Aorta (tissue), 5 donors: ENCODE measurements at regions not wholly inside any gene's neighbourhood (a gene's known extent, or its start where the extent isn't known, plus 50 kb on each side); places are given as distances from the start of the nearest gene placed in this dataset.

Experiments used
- ATAC-seq: fragments of 200-7000 bp; cut with Tn5 transposase; one replicate; pipeline ENCODE4 v1.9.1; 2022; ENCODE audit warnings: moderate library complexity; ENCODE audit not compliant: low FRiP score
- DNase-seq, 2 donors: peaks; one replicate each; pipeline ENCODE4 v3.0.0-alpha.2; 2020
- H3K27ac ChIP-seq, 2 donors: one replicate each; pipeline ENCODE4 v1.5.1; 2013; ENCODE audit warnings: low read length in 2 of 2, mild to moderate bottlenecking in 2 of 2, moderate library complexity in 2 of 2, control low read depth in 1 of 2, inconsistent platforms in 1 of 2, low read depth in 1 of 2
- H3K27me3 ChIP-seq, 2 donors: one replicate each; pipeline ENCODE4 v1.6.1; 2013; ENCODE audit warnings: control low read depth in 1 of 2, low read length in 1 of 2, mild to moderate bottlenecking in 1 of 2, moderate library complexity in 1 of 2; ENCODE audit not compliant: insufficient read depth in 2 of 2, control insufficient read depth in 1 of 2
- H3K36me3 ChIP-seq, 2 donors: one replicate each; pipeline ENCODE4 v1.6.1; 2013; ENCODE audit warnings: control low read depth in 1 of 2, low read length in 1 of 2, mild to moderate bottlenecking in 1 of 2; ENCODE audit not compliant: insufficient read depth in 2 of 2, control insufficient read depth in 1 of 2
- H3K4me1 ChIP-seq, 2 donors: one replicate each; pipeline ENCODE4 v1.6.1; 2013; ENCODE audit warnings: low read length in 2 of 2, control low read depth in 1 of 2, mild to moderate bottlenecking in 1 of 2, moderate library complexity in 1 of 2; ENCODE audit not compliant: insufficient read depth in 2 of 2, control insufficient read depth in 1 of 2
- H3K4me3 ChIP-seq, 2 donors: one replicate each; pipeline ENCODE4 v1.5.1; 2013; ENCODE audit warnings: low read length in 2 of 2, control low read depth in 1 of 2, mild to moderate bottlenecking in 1 of 2
- H3K9me3 ChIP-seq: one replicate; pipeline ENCODE4 v1.6.1; 2013; ENCODE audit warnings: mild to moderate bottlenecking, low read length; ENCODE audit not compliant: control insufficient read depth
- WGBS, 2 donors: extraction: QIAGEN DNeasy Blood & Tissue Kit; methylation state at CpG; one replicate each; pipeline ENCODE4 v1.1.7; 2013; 5-methylcytosine and 5-hydroxymethylcytosine counted together
- intact Hi-C, 2 donors: fragments of 100-400 bp; cut with DNase I; formaldehyde crosslinking; loops; one replicate each; pipeline versions ENCODE4 v1.14.2 to v1.15.0; 2022
- donor health status: healthy with polysubstance abuse.
- donor health status: Bipolar disorder and iron deficiency.
- donor health status: DM: no; HTN: no; CAD: no.
- donor health status: DM: no; HTN: no; CAD: no.
- donor health status: DM: yes; HTN: yes; CAD: no.

- intact Hi-C loops, result no loop called here
Measured at GRCh38 chr10:43944381-43945093, 295.9 kb upstream of the ZNF32 start.

GRCh38 chr10:43943818-43944360 is 295.2 kb upstream of the ZNF32 start:
- Histone ChIP-seq H3K4me3 (no peak overlapping the region), H3K27me3 (no peaks in the 10 kb centered on the region), H3K36me3 (no peaks in the 10 kb centered on the region), H3K27ac (no peak overlapping the region), H3K9me3 (no peaks in the 10 kb centered on the region), H3K4me1 (no peaks in the 10 kb centered on the region)
- ATAC-seq (peak; percentile 24), DNase-seq (no peak)
- intact Hi-C loops, result no loop called here
- WGBS, 2 donors, result 88 to 90% methylated on average over 9 of the region's 9 CpGs

More at GRCh38 chr10:43944381-43945093, 295.9 kb upstream of the ZNF32 start:
- Histone ChIP-seq H3K4me3 (no peak overlapping the region), H3K4me1 (no peaks in the 10 kb centered on the region), H3K9me3 (no peaks in the 10 kb centered on the region), H3K27me3 (no peaks in the 10 kb centered on the region), H3K27ac (no peak overlapping the region), H3K36me3 (no peaks in the 10 kb centered on the region)
- WGBS, 2 donors, result 75% methylated on average over 5 of the region's 5 CpGs
- ATAC-seq (peak; percentile 9), DNase-seq (no peak)

- H3K4me1 ChIP-seq, result no peaks in the 10 kb centered on the region
- no peaks in the 10 kb centered on the region for H3K27me3 ChIP-seq
- H3K4me3 ChIP-seq, result no peak overlapping the region
- H3K9me3 ChIP-seq, result no peaks in the 10 kb centered on the region
- no peak for ATAC-seq
- no peak overlapping the region for H3K27ac ChIP-seq
- no peak for DNase-seq
- intact Hi-C loops, result no loop called here
- no peaks in the 10 kb centered on the region for H3K36me3 ChIP-seq
- 91 to 95% methylated on average over 15 of the region's 15 CpGs for WGBS, 2 donors
Measured at GRCh38 chr10:43943119-43943817, 294.6 kb upstream of the ZNF32 start.

- Histone ChIP-seq H3K27me3 (no peaks in the 10 kb centered on the region), H3K27ac (no peak overlapping the region), H3K4me3 (no peak overlapping the region), H3K9me3 (no peaks in the 10 kb centered on the region), H3K4me1 (no peaks in the 10 kb centered on the region), H3K36me3 (no peaks in the 10 kb centered on the region)
- intact Hi-C loops, result no loop called here
- 83 to 84% methylated on average over 10 of the region's 10 CpGs for WGBS, 2 donors
- ATAC-seq, result no peak
- DNase-seq, result no peak
Measured at GRCh38 chr10:43942096-43942850, 293.6 kb upstream of the ZNF32 start.

GRCh38 chr10:43940898-43941837 is 292.5 kb upstream of the ZNF32 start:
- DNase-seq (no peak), ATAC-seq (no peak)

GRCh38 chr10:43939939-43940820 is 291.5 kb upstream of the ZNF32 start:
- Histone ChIP-seq H3K27ac (no peak overlapping the region), H3K4me1 (no peaks in the 10 kb centered on the region), H3K4me3 (no peak overlapping the region), H3K9me3 (no peaks in the 10 kb centered on the region), H3K27me3 (no peaks in the 10 kb centered on the region), H3K36me3 (no peaks in the 10 kb centered on the region)
- intact Hi-C loops, result no loop called here
- DNase-seq (no peak), ATAC-seq (no peak)
- 87 to 91% methylated on average over 10 of the region's 10 CpGs for WGBS, 2 donors

More at GRCh38 chr10:43940898-43941837, 292.5 kb upstream of the ZNF32 start:
- intact Hi-C loops, result no loop called here
- H3K4me3 ChIP-seq, result no peak overlapping the region
- no peak overlapping the region for H3K27ac ChIP-seq
- H3K27me3 ChIP-seq, result no peaks in the 10 kb centered on the region
- no peaks in the 10 kb centered on the region for H3K9me3 ChIP-seq
- H3K36me3 ChIP-seq, result no peaks in the 10 kb centered on the region
- H3K4me1 ChIP-seq, result no peaks in the 10 kb centered on the region
- WGBS, 2 donors, result 57 to 62% methylated on average over 4 of the region's 4 CpGs

- no peak for DNase-seq
- WGBS, 2 donors, result 80 to 81% methylated on average over 6 of the region's 6 CpGs
- Histone ChIP-seq H3K27ac (no peak overlapping the region), H3K27me3 (no peaks in the 10 kb centered on the region), H3K36me3 (no peaks in the 10 kb centered on the region), H3K4me3 (no peak overlapping the region), H3K9me3 (no peaks in the 10 kb centered on the region), H3K4me1 (no peaks in the 10 kb centered on the region)
- ATAC-seq, result no peak
- intact Hi-C loops, result no loop called here
Measured at GRCh38 chr10:43939389-43939938, 290.8 kb upstream of the ZNF32 start.
